Neural cell (in vitro differentiated cells): ENCODE measurements at regions not wholly inside any gene's neighbourhood (a gene's known extent, or its start where the extent isn't known, plus 50 kb on each side); places are given as distances from the start of the nearest gene placed in this dataset.

ENCODE experiments used
- EP300 ChIP-seq: fragments of 450-650 bp; conservative IDR thresholded peaks from 2 replicates; pipeline ENCODE4 v1.6.1; 2014; ENCODE audit warnings: antibody characterized with exemption, mild to moderate bottlenecking, moderate library complexity; ENCODE audit not compliant: poor library complexity, severe bottlenecking
- EZH2 ChIP-seq: fragments of 200-600, 300-800 bp; shearing (Covaris generic), sonication (generic); IDR thresholded peaks from 2 replicates; pipeline ENCODE4 v1.6.1; 2014; ENCODE audit warnings: antibody characterized with exemption, low read length, borderline replicate concordance, mild to moderate bottlenecking; ENCODE audit not compliant: insufficient read depth, poor library complexity, severe bottlenecking
- MXI1 ChIP-seq: fragments of 450-650 bp; conservative IDR thresholded peaks from 2 replicates; pipeline ENCODE4 v1.6.1; 2014; ENCODE audit warnings: antibody characterized with exemption, mild to moderate bottlenecking; ENCODE audit not compliant: poor library complexity, severe bottlenecking
- POLR2AphosphoS5 ChIP-seq: IDR thresholded peaks from 2 replicates; pipeline ENCODE4 v1.6.1; 2012
- TAF1 ChIP-seq: IDR thresholded peaks from 2 replicates; pipeline ENCODE4 v1.6.1; 2012; ENCODE audit warnings: low read depth
- TF ChIP-seq, protein P1 (sequence below): fragments of 450-650 bp; IDR thresholded peaks from 2 replicates; pipeline ENCODE4 v1.5.1; 2014; ENCODE audit warnings: antibody characterized with exemption, mild to moderate bottlenecking, moderate library complexity; ENCODE audit not compliant: poor library complexity, severe bottlenecking

DNA sequence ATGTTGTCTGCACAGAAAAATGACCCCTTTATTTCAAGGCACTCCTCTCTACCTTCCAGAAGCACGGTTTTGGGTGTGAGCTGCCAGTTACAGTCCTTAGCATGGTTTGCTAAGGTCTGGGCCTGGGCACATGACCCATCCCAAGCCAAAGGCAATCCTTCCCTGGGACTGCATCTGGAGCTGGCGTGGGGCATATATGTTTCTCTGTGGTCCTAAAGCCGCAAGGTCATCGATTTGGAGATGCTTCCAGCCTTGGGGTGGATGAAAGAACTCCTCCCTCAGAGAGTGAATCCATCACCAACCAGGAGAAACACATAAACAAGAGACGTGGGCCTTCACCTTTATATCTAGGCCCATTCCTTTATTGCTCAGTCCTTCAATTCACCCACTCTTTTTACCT lies 50.1 kb upstream of the IGFBP3 start:
- TF ChIP-seq, protein P1, sequence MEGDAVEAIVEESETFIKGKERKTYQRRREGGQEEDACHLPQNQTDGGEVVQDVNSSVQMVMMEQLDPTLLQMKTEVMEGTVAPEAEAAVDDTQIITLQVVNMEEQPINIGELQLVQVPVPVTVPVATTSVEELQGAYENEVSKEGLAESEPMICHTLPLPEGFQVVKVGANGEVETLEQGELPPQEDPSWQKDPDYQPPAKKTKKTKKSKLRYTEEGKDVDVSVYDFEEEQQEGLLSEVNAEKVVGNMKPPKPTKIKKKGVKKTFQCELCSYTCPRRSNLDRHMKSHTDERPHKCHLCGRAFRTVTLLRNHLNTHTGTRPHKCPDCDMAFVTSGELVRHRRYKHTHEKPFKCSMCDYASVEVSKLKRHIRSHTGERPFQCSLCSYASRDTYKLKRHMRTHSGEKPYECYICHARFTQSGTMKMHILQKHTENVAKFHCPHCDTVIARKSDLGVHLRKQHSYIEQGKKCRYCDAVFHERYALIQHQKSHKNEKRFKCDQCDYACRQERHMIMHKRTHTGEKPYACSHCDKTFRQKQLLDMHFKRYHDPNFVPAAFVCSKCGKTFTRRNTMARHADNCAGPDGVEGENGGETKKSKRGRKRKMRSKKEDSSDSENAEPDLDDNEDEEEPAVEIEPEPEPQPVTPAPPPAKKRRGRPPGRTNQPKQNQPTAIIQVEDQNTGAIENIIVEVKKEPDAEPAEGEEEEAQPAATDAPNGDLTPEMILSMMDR, result no peak
- no peak for TF ChIP-seq POLR2AphosphoS5
- TF ChIP-seq TAF1, result no peak
- TF ChIP-seq EZH2, result no peak
- no peak for TF ChIP-seq EP300
- no peak for TF ChIP-seq MXI1
